ENCODE measurements at regions not wholly inside any gene's neighbourhood (a gene's known extent, or its start where the extent isn't known, plus 50 kb on each side); places are given as distances from the start of the nearest gene placed in this dataset.

DNA sequence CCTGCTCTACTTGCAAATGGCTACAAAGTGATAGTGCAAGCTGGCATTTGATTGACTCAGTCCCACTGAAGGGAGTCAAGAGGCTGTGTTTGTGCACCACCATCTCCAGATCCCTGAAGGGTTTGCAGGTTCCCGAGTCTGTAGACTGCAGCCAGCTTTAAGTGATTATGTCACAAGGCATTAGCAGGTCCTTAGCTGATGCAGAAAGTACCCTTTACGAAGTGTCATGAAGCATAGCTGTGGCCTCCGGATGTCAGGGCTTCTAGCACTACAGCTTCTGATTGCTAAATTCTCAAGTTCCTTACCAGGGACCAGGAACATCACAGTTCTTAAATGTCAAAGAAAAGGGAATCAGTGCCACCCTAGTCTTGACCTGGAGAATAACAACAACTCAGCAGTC, 311.3 kb upstream of the TRPC7 start:
- no peaks in the 10 kb centered on the region for H3K27me3 Mint-ChIP-seq (ENCODE audit: low read depth)
- no peaks in the 10 kb centered on the region for H3K36me3 Mint-ChIP-seq

DNA sequence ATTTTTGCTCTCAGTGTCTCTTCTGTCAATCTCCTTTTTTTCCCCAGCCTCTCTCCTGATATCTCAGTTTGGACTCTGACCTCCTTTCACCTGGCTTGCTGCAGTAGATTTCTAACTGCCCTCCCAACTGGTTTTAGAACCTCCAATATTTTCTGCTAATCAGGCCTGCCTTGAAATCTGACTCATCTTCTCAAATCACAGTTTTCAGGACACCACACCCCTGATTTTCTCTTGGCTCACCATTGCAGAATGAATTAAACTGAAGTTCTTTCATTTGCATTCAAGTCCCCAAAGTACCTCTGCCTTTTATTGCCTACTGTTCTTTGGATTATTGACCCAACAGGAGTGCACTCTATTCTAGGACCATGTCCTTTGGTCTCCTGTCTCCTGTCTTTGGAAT, 310.4 kb upstream of the TRPC7 start:
- no peaks in the 10 kb centered on the region for H3K27me3 Mint-ChIP-seq (ENCODE audit: low read depth)
- no peak for DNase-seq (ENCODE audit: low spot score in 2 of 2, unreplicated experiment in 2 of 2)
- no peaks in the 10 kb centered on the region for H3K36me3 Mint-ChIP-seq
- TF ChIP-seq, protein P1, sequence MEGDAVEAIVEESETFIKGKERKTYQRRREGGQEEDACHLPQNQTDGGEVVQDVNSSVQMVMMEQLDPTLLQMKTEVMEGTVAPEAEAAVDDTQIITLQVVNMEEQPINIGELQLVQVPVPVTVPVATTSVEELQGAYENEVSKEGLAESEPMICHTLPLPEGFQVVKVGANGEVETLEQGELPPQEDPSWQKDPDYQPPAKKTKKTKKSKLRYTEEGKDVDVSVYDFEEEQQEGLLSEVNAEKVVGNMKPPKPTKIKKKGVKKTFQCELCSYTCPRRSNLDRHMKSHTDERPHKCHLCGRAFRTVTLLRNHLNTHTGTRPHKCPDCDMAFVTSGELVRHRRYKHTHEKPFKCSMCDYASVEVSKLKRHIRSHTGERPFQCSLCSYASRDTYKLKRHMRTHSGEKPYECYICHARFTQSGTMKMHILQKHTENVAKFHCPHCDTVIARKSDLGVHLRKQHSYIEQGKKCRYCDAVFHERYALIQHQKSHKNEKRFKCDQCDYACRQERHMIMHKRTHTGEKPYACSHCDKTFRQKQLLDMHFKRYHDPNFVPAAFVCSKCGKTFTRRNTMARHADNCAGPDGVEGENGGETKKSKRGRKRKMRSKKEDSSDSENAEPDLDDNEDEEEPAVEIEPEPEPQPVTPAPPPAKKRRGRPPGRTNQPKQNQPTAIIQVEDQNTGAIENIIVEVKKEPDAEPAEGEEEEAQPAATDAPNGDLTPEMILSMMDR (IDR thresholded peaks at IDR 0.05; ENCODE audit: unreplicated experiment): no peak
- H3K4me1 Mint-ChIP-seq: peaks cover 3% of the 10 kb centered on the region
- no peak overlapping the region for H3K4me3 Mint-ChIP-seq
- H3K9me3 Mint-ChIP-seq: peaks cover 11% of the 10 kb centered on the region
- no peak overlapping the region for H3K27ac Mint-ChIP-seq

More for the DNA sequence above, 311.3 kb upstream of the TRPC7 start:
- Mint-ChIP-seq H3K27ac (no peak overlapping the region), H3K9me3 (peaks cover 17% of the 10 kb centered on the region), H3K4me3 (no peak overlapping the region), H3K4me1 (peaks cover 3% of the 10 kb centered on the region)
- no peak for DNase-seq (ENCODE audit: low spot score in 2 of 2, unreplicated experiment in 2 of 2)
- TF ChIP-seq, protein P1 (IDR thresholded peaks at IDR 0.05; ENCODE audit: unreplicated experiment): no peak

DNA sequence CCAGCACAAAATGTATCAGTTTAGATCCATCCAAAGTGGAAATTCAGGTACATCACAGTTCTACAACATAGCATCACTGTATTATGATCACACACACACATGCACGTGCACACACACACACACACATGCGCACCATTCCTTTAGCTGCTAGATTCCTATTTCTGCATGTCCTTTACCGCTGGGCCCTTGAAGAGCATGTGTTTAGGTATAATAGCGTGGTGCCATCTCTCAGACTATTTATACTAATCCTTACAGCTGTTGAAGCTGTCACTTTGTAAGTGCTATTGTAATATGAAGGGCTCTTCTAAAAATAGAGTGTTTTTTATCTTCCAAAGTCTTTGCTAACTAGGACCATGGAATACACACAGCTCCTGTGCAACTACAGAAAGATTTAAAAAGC, 308.8 kb upstream of the TRPC7 start:
- TF ChIP-seq, protein P1 (IDR thresholded peaks at IDR 0.05; ENCODE audit: unreplicated experiment): no peak
- peaks cover 14% of the 10 kb centered on the region for H3K9me3 Mint-ChIP-seq
- H3K27me3 Mint-ChIP-seq (ENCODE audit: low read depth): no peaks in the 10 kb centered on the region
- H3K4me3 Mint-ChIP-seq: no peak overlapping the region
- H3K36me3 Mint-ChIP-seq: no peaks in the 10 kb centered on the region
- no peak overlapping the region for H3K27ac Mint-ChIP-seq
- no peak for DNase-seq (ENCODE audit: low spot score in 2 of 2, unreplicated experiment in 2 of 2)
- H3K4me1 Mint-ChIP-seq: peaks cover 3% of the 10 kb centered on the region

DNA sequence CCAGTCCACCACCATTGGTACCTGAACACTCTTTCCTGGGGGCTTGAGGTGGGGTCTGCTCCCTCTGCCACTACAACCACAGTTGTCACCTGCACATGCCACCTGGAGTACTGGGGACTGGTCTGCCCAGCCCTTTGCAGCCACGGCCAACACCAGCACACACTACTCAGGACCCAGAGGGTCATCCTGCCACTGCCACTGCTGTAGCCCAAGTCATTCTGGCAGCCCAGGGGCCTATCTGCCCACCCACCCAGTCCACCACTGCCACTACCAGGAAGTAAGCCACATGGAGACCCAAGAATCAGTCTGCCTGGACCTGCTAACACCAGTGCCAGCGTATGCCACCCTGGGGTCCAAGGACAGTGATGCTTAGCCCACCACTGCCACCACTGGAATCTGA, 302.4 kb upstream of the TRPC7 start:
- no peak overlapping the region for H3K4me3 Mint-ChIP-seq
- no peaks in the 10 kb centered on the region for H3K36me3 Mint-ChIP-seq
- H3K27ac Mint-ChIP-seq: no peak overlapping the region
- H3K27me3 Mint-ChIP-seq (ENCODE audit: low read depth): no peaks in the 10 kb centered on the region
- peaks cover 20% of the 10 kb centered on the region for H3K9me3 Mint-ChIP-seq
- peaks cover 4% of the 10 kb centered on the region for H3K4me1 Mint-ChIP-seq
- DNase-seq (ENCODE audit: low spot score in 2 of 2, unreplicated experiment in 2 of 2): no peak
- TF ChIP-seq, protein P1 (IDR thresholded peaks at IDR 0.05; ENCODE audit: unreplicated experiment): no peak

DNA sequence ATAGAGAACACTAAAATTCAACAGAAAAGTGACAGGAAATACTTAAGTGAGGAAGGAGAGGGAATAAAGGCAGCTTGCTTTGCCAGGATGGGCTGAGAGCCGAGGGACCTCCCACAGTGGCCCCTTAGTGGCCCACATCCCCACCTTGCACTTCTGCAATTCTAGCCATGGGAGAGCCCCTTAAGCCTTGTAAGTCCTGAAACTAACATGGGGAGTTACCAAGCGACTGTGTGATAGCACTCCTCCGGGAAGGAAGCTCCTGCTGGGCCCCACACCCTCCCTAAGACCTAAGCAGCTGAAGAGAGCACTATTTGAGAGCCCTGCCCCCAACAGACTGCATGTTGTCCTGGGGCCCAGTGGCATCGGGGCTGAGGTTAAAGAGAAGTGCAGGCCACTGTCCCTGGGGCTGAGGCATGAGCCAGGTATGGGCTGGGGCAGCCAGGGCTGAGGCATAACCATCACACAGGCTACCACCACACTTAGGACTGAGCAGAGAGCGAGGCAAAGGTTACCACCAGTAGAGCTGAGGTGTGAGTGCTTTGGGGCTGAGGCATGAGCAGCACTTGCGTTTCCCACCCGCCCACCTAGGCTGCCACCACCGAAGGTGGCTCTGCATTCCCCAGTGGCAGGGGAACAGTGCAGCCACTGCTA, 301.8 kb upstream of the TRPC7 start:
- H3K4me3 Mint-ChIP-seq: no peak overlapping the region
- TF ChIP-seq, protein P1 (IDR thresholded peaks at IDR 0.05; ENCODE audit: unreplicated experiment): no peak
- H3K9me3 Mint-ChIP-seq: peaks cover 19% of the 10 kb centered on the region
- no peak for DNase-seq (ENCODE audit: low spot score in 2 of 2, unreplicated experiment in 2 of 2)
- H3K4me1 Mint-ChIP-seq: peaks cover 4% of the 10 kb centered on the region
- no peaks in the 10 kb centered on the region for H3K36me3 Mint-ChIP-seq
- no peak overlapping the region for H3K27ac Mint-ChIP-seq
- H3K27me3 Mint-ChIP-seq (ENCODE audit: low read depth): no peaks in the 10 kb centered on the region

DNA sequence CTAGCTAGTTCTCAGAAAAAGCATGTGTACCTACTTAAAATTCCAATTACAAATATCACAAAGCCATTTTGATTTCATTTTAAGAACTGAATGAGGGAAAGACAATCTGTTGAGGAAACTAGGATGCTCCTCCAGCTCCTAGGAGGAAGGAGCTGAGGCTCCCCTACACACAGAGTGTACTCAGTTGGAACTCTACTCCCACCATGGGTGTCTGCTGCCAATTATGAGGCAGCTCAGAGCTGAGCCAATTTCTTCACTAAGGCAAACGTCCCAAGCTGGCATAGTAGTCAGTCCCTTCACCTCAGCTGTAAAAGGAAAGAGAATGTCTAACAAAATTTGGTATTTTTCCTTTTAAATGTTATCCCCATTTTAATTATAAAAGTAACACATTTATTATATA, 300.0 kb upstream of the TRPC7 start:
- Mint-ChIP-seq H3K27ac (no peak overlapping the region), H3K9me3 (peaks cover 13% of the 10 kb centered on the region), H3K4me3 (no peak overlapping the region), H3K27me3 (ENCODE audit: low read depth) (no peaks in the 10 kb centered on the region), H3K36me3 (no peaks in the 10 kb centered on the region), H3K4me1 (peaks cover 4% of the 10 kb centered on the region)
- TF ChIP-seq, protein P1 (IDR thresholded peaks at IDR 0.05; ENCODE audit: unreplicated experiment): no peak
- DNase-seq (ENCODE audit: low spot score in 2 of 2, unreplicated experiment in 2 of 2): no peak
